Activated effector memory CD4-positive, alpha-beta T cell treated with Interleukin-2 at 50 U/mL for 16 hours (primary cell): ENCODE measurements at regions not wholly inside any gene's neighbourhood (a gene's known extent, or its start where the extent isn't known, plus 50 kb on each side); places are given as distances from the start of the nearest gene placed in this dataset.
"Not testable (repeated sequence)": the region's sequence is repeated elsewhere in the genome, so short reads cannot be mapped to it uniquely, and the experiment has no call there.

ENCODE experiments used
- DNase-seq: peaks from one replicate; pipeline ENCODE4 v3.0.0-alpha.2; 2020

DNA sequence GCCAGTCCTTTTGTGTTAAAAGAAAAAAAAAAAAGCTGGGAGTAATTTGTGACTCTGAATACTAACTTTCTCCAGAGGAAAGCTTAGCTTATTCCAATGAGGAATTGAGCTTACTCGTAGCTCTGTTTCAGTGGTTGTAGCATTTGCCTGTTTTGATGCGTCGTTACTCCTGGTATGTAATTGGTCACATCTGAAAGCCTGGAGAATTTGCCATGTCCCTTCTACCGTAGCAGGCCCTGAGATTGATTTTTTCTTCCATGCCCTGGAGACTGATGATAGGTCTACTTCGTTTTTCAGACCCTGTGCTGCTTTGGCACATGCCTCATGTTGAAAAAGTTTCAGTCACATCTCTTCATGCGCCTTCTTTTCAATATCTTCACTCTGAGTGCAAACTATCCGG is 1103.0 kb downstream of the PLA2G4A start:
- no peak for DNase-seq

DNA sequence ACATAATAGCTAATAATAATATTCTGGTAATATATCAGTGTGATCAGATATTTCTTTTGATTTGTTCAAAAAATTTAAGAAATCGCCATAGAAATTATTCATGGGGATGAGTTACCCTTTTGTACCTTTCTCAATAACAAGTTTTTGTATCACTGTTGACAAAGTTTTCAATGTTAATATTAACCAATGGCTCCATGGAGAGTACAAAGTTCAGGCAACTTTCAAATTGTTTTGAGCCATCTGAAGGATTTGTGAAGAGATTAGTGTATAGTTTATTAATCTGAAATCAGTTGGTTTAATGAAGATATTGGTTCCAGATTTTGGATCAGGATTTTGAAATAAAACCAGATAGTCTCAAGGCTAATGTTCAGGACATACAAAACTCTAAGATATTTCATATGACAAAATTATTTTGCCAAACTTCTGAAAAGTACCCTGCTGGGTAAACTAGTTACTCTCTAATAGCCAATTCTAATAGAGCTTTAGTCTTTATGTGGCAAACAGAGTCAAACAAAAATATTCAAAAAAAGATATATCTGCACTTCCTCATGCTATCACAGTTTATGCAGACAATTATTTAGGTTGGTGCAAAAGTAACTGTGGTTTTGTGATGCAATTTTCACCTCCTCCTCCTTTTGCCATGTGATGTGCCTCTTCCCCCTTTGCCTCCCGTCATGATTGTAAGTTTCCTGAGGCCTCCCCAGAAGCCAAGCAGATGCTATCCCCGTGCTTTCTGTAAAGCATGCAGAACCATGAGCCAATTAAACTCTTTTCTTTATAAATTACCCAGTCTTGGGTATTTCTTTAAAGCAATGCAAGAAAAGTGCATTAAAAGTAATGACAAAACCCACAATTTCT is 1105.0 kb downstream of the PLA2G4A start:
- DNase-seq, result no peak

DNA sequence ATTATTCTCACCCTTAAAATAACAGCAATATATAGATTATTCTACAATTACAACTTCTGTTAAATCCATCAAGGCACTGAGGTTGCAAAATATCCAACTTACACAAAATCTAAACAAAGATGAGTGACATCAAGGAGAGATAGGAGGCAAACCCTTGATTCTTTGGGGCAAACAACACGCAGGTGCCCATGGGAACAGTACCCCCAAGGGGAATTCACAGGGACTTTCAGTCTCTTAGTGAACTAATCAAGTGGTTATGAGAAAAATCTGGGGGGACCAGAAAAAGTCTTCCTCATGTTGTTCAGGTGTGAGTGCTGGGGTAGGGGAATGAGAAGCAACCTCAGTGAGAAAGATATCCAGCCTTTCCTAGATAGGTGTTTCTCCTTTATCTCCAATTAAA is 1107.9 kb downstream of the PLA2G4A start:
- DNase-seq, result no peak

DNA sequence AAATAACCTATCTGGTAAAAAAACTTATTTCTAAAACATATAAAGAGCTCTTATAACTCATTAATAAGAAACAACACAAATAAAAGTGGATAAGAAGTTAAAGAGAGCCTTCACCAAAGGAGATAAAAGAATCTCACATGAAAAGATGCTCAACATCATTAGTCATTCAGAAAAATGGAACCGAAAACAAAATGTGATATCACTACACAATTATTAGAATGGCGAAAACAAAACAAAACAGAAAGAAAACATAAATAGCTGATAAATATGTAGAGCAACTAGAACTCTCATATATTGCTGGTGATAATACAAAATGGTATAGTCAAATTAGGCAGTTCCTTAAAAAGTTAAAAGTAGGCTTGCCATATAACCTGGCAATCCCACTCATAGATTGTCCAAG is 1109.3 kb downstream of the PLA2G4A start:
- DNase-seq, result no peak

DNA sequence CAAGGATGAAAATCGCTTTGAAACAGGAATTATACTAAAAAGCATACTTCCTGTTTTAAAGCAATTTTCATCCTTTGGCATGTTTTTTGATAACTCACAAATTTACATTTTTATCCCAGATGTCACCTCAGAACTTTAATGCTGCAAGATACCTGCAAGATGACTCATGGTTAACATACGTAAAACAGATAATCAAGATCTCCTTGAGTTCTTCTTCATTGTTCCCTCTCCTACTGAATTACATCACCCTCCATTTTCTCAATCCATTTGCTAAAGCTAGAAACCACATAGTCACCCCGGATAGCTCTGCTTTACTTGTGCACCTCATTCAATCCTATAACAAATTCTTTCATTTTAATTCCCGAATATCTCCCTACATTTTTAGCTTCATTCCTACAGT is 1114.2 kb downstream of the PLA2G4A start:
- no peak for DNase-seq

DNA sequence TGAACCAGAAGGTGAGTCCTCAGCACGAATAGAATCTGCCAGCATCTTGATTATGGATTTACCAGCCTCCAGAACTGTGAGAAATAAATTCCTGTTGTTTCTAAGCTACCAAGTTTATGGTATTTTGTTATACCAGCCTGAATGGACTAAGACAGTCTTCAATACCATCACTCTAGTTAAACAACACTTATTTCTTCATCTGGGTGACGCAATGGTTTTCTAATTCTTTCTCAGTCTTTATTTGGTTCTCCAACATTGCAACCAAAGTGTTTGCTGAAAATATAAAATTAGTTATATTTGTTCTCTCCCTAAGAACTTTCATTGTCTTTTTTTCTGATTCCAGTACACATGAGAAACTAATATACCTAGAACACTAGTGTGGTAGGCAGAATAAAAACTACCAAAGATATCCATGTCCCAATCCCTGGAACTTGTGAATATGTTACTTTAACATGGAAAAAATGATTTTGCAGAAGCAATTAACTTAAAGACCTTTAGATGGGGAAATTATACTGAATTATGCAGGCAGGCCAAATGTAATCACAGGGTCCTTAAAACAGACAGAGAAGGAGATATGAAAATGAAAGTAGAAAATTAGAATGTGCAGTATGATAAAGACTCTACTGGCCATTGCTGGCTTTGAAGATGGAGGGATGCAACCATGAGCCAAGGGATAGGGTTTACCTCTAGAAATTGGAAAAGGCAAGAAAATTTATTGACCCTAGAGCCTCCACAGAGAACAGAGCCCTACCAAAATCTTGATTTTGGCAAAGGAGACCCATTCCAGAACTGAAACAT is 1115.1 kb downstream of the PLA2G4A start:
- no peak for DNase-seq

DNA sequence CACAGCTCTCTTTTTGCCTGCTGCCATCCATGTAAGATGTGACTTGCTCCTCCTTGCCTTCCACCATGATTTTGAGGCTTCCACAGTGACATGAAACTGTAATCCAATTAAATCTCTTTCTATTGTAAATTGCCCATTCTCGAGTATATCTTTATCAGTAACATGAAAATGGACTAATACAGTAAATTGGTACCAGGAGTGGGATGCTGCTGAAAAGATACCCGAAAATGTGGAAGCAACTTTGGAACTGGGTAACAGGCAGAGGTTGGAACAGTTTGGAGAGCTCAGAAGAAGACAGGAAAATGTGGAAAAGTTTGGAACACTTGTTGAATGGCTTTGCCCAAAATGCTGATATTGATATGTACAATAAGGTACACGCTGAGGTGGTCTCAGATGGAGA is 1117.9 kb downstream of the PLA2G4A start:
- DNase-seq, result not testable (repeated sequence)

DNA sequence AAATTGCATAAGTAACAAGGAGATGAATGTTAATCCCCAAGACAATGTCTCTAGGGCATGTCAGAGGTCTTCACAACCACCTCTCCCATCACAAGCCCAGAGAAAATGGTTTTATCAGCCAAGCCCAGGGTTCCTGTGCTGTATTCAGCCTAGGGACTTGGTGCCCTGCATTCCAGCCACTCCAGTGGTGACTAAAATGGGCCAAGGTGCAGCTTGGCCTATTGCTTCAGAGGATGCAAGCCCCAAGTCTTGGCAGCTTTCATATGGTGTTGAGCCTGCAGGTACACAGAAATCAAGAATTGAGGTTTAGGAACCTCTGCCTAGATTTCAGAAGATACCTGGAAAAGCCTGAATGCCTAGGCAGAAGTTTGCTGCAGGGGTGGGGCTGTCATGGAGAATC is 1118.6 kb downstream of the PLA2G4A start:
- no peak for DNase-seq

DNA sequence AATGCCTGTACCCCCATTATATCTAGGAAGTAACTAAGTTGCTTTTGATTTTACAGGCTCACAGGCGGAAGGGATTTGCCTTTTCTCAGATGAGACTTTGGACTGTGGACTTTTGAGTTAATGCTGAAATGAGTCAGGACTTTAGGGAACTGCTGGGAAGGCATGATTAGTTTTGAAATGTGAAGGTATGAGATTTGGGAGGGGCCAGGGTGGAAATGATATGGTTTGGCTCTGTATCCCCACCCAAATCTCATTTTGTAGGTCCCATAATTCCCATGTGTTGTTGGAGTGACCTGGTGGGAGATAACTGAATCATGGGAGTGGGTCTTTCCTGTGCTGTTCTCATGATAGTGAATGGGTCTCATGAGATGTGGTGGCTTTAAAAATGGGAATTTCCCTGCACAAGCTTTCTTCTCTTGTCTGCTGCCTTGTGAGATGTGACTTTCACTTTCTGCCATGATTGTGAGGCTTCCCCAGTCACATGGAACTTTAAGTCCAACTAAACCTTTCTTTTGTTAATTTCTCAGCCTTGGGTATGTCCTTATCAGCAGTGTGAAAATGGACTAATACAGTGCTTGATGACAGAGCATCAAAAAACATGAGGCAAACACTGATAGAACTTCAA is 1119.5 kb downstream of the PLA2G4A start:
- DNase-seq, result no peak

DNA sequence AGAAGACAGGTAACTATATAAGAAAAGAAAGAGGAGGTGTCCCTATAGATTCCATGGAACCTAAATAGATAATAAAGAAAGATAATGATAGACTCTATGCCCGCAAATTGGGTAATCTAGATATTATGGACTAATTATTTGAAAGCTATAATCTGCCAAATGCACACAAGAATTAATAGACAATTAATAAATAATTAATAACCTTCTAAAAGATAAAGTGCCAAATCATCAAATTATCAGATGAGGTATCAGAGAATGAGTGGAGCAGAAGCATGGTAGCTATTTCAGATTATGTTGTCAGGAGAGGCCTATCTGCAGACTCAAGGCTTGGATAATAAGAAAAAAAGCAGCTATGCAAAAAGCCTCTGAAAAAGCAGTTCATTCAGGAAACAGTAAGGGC is 1120.8 kb downstream of the PLA2G4A start:
- DNase-seq, result no peak

DNA sequence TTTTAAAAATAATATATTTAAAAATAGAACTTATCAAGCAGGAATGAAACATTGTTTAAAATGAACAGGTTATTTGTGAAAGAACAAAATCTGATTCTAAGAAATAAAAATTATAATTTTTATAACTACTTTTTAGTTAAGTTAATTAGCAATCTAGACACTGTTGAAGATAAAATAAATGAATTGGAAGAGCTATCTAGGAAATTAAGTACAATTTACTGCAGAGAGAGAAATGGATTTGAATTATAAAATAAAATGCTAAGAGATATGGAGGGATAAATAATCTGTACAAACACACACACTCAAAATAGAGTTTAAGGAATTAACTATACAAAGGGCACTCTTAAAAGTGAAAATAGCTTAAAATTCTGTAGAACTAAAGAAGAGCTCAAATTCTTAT is 1123.1 kb downstream of the PLA2G4A start:
- no peak for DNase-seq

DNA sequence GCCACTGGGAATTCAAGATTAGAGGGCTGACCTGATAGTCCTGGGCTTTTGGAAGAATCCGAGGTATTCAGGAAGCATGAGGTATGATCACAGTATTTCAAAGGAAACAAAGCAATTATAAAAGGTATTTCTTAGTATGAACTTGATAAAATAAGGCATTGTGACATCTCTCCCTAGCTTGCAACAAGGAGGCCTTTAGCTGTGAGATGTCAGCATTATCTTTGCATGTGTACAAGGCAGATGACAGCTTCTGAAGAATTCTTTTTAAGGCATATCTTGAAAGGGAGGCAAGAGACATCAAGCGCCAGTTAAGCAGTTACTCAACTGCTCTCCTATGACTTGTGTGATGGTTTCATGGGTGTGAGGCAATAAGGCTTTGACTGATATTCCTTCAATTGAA is 1123.7 kb downstream of the PLA2G4A start:
- no peak for DNase-seq

DNA sequence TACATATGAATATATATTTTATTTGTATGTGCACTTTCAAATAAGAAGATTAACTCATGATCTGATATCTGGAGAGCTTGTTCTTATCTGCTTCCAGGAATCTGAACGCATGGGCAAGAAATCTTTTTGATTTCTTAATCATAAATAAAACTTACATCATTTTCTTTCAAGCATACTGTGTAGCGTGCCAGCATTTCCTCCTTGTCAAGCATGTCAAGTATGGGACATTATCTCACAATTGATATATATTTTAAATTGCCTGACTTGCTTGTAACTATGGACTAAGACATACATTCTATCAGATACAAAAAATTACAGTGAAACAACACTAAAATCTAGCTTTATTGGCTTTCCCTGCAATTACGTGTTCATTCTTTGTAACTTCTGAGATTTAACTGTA is 1128.2 kb downstream of the PLA2G4A start:
- no peak for DNase-seq

DNA sequence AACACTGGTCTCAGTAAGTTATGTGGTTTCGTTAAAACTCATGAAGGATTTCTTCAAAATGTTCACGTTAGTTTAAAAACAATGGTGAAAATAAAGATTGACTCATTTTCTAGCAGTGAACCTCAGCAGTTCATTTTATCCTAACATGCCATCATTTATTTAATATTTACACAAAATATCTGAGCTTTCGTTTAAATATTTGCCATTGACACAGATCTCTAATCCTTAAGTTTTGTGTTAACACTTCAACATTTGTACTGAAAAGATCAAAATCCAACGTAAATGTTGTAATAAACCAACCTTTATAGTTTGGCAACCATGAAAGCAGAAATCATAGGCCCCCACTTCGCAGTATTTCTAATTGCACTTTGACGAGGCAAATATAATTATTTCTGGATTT is 1129.5 kb downstream of the PLA2G4A start:
- DNase-seq, result no peak

DNA sequence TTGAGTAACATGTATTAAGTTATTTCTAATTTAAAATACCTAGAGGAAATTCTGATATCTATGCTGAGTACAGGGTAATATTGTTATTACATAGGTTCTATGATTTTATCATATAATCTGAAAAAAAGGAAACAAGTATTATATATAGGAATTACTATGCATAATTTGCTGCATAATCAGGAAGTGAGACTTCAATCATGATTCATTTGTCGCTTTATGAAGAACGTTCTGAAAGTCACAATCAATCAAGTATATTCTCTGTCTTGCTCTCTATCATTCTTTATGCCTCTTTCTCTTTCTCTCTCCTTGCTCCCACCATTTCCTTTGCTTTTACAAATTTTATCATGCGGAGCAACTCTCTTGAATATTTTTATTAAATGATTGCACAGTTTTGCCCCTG is 1130.3 kb downstream of the PLA2G4A start:
- DNase-seq, result no peak

DNA sequence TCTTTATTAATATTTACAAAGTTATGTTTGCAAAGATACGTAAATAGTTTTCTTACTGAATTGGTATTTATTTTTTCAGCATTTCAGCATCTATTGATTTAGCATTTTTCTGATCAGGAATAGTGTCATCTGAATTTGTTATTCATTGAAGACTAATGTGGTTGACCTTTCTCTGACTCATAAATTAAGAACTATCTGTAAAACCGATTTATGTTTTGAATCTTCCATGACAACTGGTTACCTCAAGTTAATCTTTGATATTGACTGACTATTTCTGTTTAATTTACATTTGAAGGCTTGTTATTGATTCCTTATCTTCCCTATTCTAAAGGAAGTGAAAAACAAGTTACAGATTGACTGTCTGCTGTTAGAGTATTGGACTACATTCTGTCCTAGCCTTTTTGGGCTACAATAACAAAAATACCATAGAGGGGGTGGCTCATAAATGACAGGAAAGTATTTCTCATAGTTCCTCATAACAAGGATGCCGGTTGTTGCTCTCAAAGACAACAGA is 1131.4 kb downstream of the PLA2G4A start:
- no peak for DNase-seq

DNA sequence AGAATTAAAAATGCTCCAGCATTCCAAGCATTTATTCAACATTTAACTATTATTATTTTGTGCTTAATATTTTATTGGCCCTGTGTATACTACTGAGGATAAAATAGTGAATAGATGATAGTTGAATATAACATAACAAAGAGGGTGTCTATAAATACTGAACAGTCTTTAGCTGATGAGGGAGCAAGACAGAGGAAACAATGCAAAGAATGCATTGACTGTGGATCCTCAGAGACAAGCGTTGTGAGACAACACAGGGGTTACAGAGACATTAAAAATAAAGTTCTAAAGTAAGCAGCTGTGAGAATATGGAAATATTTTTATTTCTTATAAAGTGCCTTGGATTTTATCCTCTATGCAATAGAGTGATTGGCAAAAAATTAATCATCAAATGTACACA is 1133.1 kb downstream of the PLA2G4A start:
- no peak for DNase-seq

DNA sequence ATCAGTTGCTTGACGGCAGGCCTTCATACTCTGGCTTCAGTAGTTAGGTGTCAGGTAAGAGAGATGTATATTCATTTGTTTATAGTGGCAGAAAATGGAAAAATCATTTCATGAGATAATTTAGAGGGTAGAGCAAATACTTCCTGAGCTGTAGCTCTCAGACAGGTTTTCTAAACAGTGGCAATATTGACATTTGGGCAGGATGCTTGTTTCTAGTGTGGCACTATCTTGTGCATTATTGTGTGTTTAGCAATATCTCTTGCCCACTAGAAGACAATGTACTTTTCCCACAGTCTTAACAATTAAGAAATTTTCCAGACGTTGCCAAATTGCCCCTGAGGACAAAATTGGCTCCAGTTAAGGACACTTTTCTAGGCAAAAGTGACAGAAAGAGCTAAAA is 1143.1 kb downstream of the PLA2G4A start:
- no peak for DNase-seq

DNA sequence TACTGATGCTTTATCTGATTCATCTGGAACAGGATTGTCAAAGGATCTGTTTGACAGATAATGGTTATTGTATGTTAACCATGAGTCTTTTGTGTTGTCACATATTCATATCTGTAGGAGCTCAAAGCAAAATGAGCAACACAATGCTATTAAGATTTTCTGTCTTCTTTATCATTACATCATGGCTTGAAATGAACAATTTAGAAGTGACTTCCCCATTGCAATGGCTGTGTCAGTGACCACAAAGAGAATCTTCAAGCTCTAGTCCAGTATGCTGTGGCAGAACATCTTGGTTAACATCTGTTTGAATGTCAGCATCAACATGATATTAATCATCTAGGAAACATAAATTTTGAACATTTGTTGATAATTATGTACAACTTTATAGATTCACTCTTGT is 1148.5 kb downstream of the PLA2G4A start:
- DNase-seq, result no peak

DNA sequence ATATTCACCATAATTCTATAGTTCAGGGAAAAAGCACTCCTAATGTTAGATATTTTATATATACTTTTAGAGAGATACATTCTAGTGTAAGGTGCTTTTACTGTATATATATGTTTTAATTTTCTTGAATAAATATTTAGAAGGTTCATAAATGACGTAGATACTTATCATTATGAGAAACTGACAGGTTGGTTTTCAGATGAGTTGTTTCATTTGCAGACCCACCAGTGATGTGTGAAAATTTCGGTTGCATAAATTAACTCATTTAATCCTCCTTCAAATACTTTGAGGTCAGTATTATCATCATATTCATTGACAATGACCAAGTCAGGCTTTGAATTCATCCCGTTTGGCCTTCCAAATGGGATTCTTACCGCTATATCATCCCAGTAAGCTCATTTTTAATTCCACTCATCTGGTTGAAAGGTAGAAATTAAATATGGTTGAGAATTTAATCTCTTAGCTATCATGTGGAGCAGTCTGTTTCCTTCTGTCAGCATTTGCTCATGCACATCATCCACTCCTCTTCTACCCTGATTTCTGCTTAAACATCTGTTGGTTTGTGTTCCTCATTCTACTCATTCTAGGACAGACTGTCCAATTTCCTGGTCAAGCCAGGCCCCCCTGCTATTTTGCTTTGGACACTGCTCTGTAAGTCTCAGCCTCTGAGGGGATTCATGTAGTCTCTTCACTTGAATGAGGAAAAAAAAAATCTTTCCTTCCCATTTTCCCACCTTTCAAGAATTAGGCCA is 1156.6 kb downstream of the PLA2G4A start:
- no peak for DNase-seq

DNA sequence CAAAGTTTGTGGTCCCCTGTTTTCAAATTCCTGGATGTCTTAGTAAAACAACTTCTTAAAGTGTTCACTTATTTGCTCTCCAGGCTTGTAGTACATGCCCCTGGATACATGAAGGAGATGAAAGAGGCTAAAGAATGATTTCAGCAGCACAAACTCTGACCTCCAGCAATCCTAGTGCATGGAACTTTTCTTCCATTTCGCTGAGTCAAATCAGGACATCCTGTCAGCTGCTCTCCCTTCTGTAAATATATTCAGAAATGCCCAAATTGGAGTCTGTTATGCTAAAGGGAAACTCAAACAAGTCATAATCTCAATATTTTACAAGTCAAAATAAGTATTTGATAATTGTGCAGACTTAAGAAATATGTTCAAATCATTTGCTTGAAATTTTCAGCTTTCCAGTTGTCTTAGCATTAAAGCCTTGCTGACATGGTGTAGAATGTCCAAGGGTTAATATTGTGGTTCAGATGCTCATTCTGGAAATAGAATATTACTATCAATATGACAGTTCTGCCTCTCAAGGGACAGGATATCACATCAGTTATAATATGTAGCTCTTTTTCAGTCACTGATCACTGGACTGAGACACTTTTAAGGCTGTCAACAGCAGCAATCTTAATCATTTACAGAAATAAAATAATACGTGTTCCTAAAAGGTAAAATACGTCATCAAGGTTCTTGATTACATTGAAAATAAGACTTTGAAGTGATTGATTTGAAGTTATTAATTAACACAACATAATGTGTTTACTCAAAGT is 1157.3 kb downstream of the PLA2G4A start:
- DNase-seq, result no peak

DNA sequence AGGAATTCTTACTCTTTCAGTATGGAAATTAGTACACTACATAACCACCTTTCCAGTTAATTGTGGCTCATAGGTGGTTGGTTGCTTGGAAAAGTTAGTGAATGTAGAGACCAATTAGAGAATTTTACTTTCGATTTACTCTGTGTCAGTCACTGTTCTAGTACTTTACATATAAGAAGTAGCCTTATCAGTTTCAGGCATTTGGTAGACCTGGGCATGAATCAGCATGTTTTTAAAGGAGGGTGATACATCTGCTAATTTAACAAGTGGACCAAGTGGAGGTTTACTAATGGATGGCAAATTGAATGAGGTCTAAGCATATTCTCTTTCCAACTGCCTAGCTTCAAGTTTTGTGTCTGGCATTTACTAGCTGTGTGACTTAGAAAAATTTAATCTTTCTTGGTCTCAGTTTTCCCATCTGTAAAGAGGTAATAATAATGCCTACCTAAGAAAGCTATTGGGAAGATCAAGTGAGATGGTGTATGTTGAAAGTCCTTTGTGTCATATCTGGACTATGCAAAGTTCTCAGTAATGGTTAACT is 1158.6 kb downstream of the PLA2G4A start:
- no peak for DNase-seq
